Pancreas (tissue), 10 donors: ENCODE measurements at regions not wholly inside any gene's neighbourhood (a gene's known extent, or its start where the extent isn't known, plus 50 kb on each side); places are given as distances from the start of the nearest gene placed in this dataset.
A peak's percentile ranks its signal among the peaks of the same experiment; 100 is the strongest.

Experiments used
- ATAC-seq, 4 donors: fragments of 200-7000 bp; cut with Tn5 transposase; one replicate each; pipeline versions ENCODE4 v1.8.0 to v1.9.1; 2020; ENCODE audit warnings: mild to moderate bottlenecking in 4 of 4, moderate library complexity in 4 of 4
- DNase-seq, 6 donors: peaks; one replicate each; pipeline ENCODE4 v3.0.0-alpha.2; 2020
- FAIRE-seq: peaks from 2 replicates; lab custom pipeline; 2012; peaks lifted over from hg19 to GRCh38; lab: Jason Lieb, UNC
- H3K27ac ChIP-seq, 4 donors: fragments of 200-600 bp; sonication (generic); 1 replicate in 3 of 4; 2 replicates in 1 of 4; pipeline versions ENCODE4 v1.5.0 to v1.8.0; 2020
- H3K27me3 ChIP-seq, 4 donors: fragments of 200-600 bp; one replicate each; pipeline ENCODE4 v1.8.0; 2021
- H3K36me3 ChIP-seq, 3 donors: fragments of 200-600 bp; sonication (generic) in 1 of 3; one replicate each; pipeline versions ENCODE4 v1.5.0 to v1.8.0; 2020 to 2021
- H3K4me1 ChIP-seq, 3 donors: fragments of 200-600 bp; one replicate each; pipeline ENCODE4 v1.8.0; 2021
- H3K4me3 ChIP-seq, 4 donors: fragments of 200-600 bp; sonication (generic) in 2 of 4; one replicate each; pipeline versions ENCODE4 v1.5.0 to v1.8.0; 2020 to 2021
- H3K9me3 ChIP-seq, 4 donors: fragments of 200-600 bp; one replicate each; pipeline ENCODE4 v1.8.0; 2021
- CTCF ChIP-seq, 4 donors: fragments of 200-600 bp; sonication (generic) in 3 of 4; IDR thresholded peaks; one replicate each; pipeline versions ENCODE4 v1.5.0 to v1.8.0; 2021; ENCODE audit warnings: antibody characterized with exemption in 4 of 4
- WGBS, 2 donors: extraction: QIAGEN DNeasy Blood & Tissue Kit; methylation state at CpG; one replicate each; pipeline ENCODE4 v1.1.7; 2013; 5-methylcytosine and 5-hydroxymethylcytosine counted together
- intact Hi-C, 3 donors: fragments of 100-400 bp; cut with DNase I; formaldehyde crosslinking; loops; one replicate each; pipeline versions ENCODE4 v1.11.1 to v1.14.2; 2022
- donor health status: healthy with polysubstance abuse.
- donor health status: DM: no; HTN: no; CAD: no; lungs with moderate emphysema.
- donor health status: DM: no; HTN: no; CAD: no.
- donor health status: control.
- donor health status: control.
- donor health status: Bipolar disorder and iron deficiency.
- donor health status: DM: yes; HTN: yes; CAD: no.
- donor health status: DM: no; HTN: no; CAD: no.
- donor health status: DM: no; HTN: no; CAD: no.
- donor health status: DM: yes; HTN: yes; CAD: no.

- no peak overlapping the region for H3K4me3 ChIP-seq
- WGBS, 2 donors = 32 to 37% methylated on average over 17 of the region's 17 CpGs
- no peaks in the 10 kb centered on the region for H3K27me3 ChIP-seq
- intact Hi-C loops = no loop called here
- peak overlapping the region in 3 of 4 donors; percentile 38 to 81 (median 77) for H3K27ac ChIP-seq
- FAIRE-seq = no peak
- ATAC-seq = peak; percentile 21 to 54 (median 35)
- H3K36me3 ChIP-seq = no peaks in the 10 kb centered on the region
- DNase-seq = peak in 4 of 6 donors; percentile 53 to 82 (median 60)
- no peak for TF ChIP-seq CTCF (IDR thresholded peaks at IDR 0.05)
- peaks cover 15 to 67% (median 27%) of the 10 kb centered on the region in 3 donors for H3K4me1 ChIP-seq
- H3K9me3 ChIP-seq = no peaks in the 10 kb centered on the region
Observed at GRCh38 chr7:130901209-130901783, 167.3 kb upstream of the KLF14 start.

GRCh38 chr7:130902755-130903357, 168.8 kb upstream of the KLF14 start:
- intact Hi-C loops = no loop called here
- WGBS, 2 donors = 93 to 94% methylated on average over 3 of the region's 3 CpGs
- no peak for FAIRE-seq
- H3K36me3 ChIP-seq = no peaks in the 10 kb centered on the region
- TF ChIP-seq CTCF (IDR thresholded peaks at IDR 0.05) = no peak
- peaks cover 15 to 58% (median 27%) of the 10 kb centered on the region in 3 donors for H3K4me1 ChIP-seq
- no peak for ATAC-seq
- H3K27ac ChIP-seq = peak overlapping the region in 2 of 4 donors; percentile 77 to 81
- no peaks in the 10 kb centered on the region for H3K27me3 ChIP-seq
- DNase-seq = no peak
- no peaks in the 10 kb centered on the region for H3K9me3 ChIP-seq
- no peak overlapping the region for H3K4me3 ChIP-seq

GRCh38 chr7:130903358-130903974, 169.5 kb upstream of the KLF14 start:
- TF ChIP-seq CTCF (IDR thresholded peaks at IDR 0.05) = no peak
- intact Hi-C loops = no loop called here
- no peak for FAIRE-seq
- 72 to 79% methylated on average over 8 of the region's 8 CpGs for WGBS, 2 donors
- peak in 2 of 4 donors; percentile 7 to 14 for ATAC-seq
- Histone ChIP-seq H3K27ac (peak overlapping the region in 2 of 4 donors; percentile 53 to 81), H3K36me3 (no peaks in the 10 kb centered on the region), H3K4me3 (no peak overlapping the region), H3K4me1 (peaks cover 15 to 53% (median 27%) of the 10 kb centered on the region in 3 donors), H3K27me3 (no peaks in the 10 kb centered on the region), H3K9me3 (no peaks in the 10 kb centered on the region)
- no peak for DNase-seq

GRCh38 chr7:130904031-130904757, 170.2 kb upstream of the KLF14 start:
- WGBS, 2 donors = 63 to 65% methylated on average over 9 of the region's 9 CpGs

More at GRCh38 chr7:130904031-130904757, 170.2 kb upstream of the KLF14 start:
- ATAC-seq (peak in 2 of 4 donors; percentile 3 to 22), DNase-seq (no peak), FAIRE-seq (no peak)
- no peak for TF ChIP-seq CTCF (IDR thresholded peaks at IDR 0.05)
- intact Hi-C loops = no loop called here
- Histone ChIP-seq H3K4me1 (peaks cover 15 to 48% (median 24%) of the 10 kb centered on the region in 3 donors), H3K27me3 (no peaks in the 10 kb centered on the region), H3K27ac (peak overlapping the region in 2 of 4 donors; percentile 53 to 81), H3K36me3 (no peaks in the 10 kb centered on the region), H3K9me3 (no peaks in the 10 kb centered on the region), H3K4me3 (no peak overlapping the region)
